H1 (cell line): ENCODE measurements at regions not wholly inside any gene's neighbourhood (a gene's known extent, or its start where the extent isn't known, plus 50 kb on each side); places are given as distances from the start of the nearest gene placed in this dataset.

Experiments used
- CTCF ChIA-PET: fragments of 300-600 bp; sonication (Branson Sonifier 250); formaldehyde crosslinking; loops from one replicate; lab custom pipeline; 2021; ENCODE audit not compliant: partially characterized antibody; lab: Charles Lee
- POLR2A ChIA-PET: fragments of 300-600 bp; sonication (Branson Sonifier 250); formaldehyde crosslinking; loops from one replicate; lab custom pipeline; 2021; ENCODE audit warnings: inconsistent platforms; ENCODE audit not compliant: partially characterized antibody; lab: Charles Lee
- DNase-seq, 2 experiments: peaks; one replicate each; pipeline versions ENCODE4 v3.0.0 to v3.0.0-alpha.2; 2010 to 2022; ENCODE audit warnings: low spot score in 2 of 2, low read depth in 1 of 2, mixed read lengths in 1 of 2
- FAIRE-seq: peaks from 2 replicates; lab custom pipeline; 2011; peaks lifted over from hg19 to GRCh38; lab: Jason Lieb, UNC
- H2AFZ ChIP-seq: 2 replicates; pipeline ENCODE4 v1.8.1; 2012; ENCODE audit warnings: low read length, inconsistent platforms
- H2AK5ac ChIP-seq: 2 replicates; pipeline ENCODE4 v1.6.1; 2013; ENCODE audit warnings: low read depth, low read length
- H2BK120ac ChIP-seq: replicated peaks from 2 replicates; pipeline ENCODE3; 2013; ENCODE audit warnings: low read depth, low read length, inconsistent platforms
- H2BK12ac ChIP-seq: 2 replicates; pipeline ENCODE4 v1.6.1; 2013; ENCODE audit warnings: low read depth, low read length
- H2BK15ac ChIP-seq: 2 replicates; pipeline ENCODE4 v1.6.1; 2013; ENCODE audit warnings: low read length
- H2BK20ac ChIP-seq: 2 replicates; pipeline ENCODE4 v1.6.1; 2013; ENCODE audit warnings: low read length
- H2BK5ac ChIP-seq: 2 replicates; pipeline ENCODE4 v1.6.1; 2013; ENCODE audit warnings: low read depth, low read length
- H3K14ac ChIP-seq: 2 replicates; pipeline ENCODE4 v1.6.1; 2013; ENCODE audit warnings: inconsistent platforms; ENCODE audit not compliant: insufficient read length
- H3K18ac ChIP-seq: 2 replicates; pipeline ENCODE4 v1.6.1; 2013; ENCODE audit warnings: low read length; ENCODE audit errors: extremely low read depth
- H3K23ac ChIP-seq: 2 replicates; pipeline ENCODE4 v1.6.1; 2013; ENCODE audit warnings: inconsistent platforms; ENCODE audit not compliant: insufficient read length
- H3K23me2 ChIP-seq: 2 replicates; pipeline ENCODE4 v1.6.1; 2013; ENCODE audit warnings: low read depth, low read length
- H3K27ac ChIP-seq: 2 replicates; pipeline ENCODE4 v1.6.1; 2011; ENCODE audit warnings: low read depth, low read length, inconsistent platforms
- H3K27me3 ChIP-seq, 4 experiments: replicated peaks in 1 of 4; 1 replicate in 1 of 4; 2 replicates in 3 of 4; pipeline versions ENCODE4 v1.6.1 to v1.8.1; 2011 to 2013; ENCODE audit warnings: low read length in 3 of 4, mild to moderate bottlenecking in 3 of 4, inconsistent platforms in 2 of 4, mixed read lengths in 2 of 4, moderate library complexity in 1 of 4; ENCODE audit not compliant: control insufficient read depth in 3 of 4, insufficient read depth in 3 of 4; ENCODE audit errors: extremely low read depth in 1 of 4
- H3K36me3 ChIP-seq, 4 experiments: 2 replicates each; pipeline versions ENCODE4 v1.6.1 to v1.8.1; 2011 to 2013; ENCODE audit warnings: mild to moderate bottlenecking in 4 of 4, low read length in 3 of 4, moderate library complexity in 2 of 4, control low read depth in 1 of 4, inconsistent platforms in 1 of 4; ENCODE audit not compliant: insufficient read depth in 4 of 4, control insufficient read depth in 2 of 4
- H3K4ac ChIP-seq: replicated peaks from 2 replicates; pipeline ENCODE3; 2013; ENCODE audit warnings: low read length, low read depth, mixed read lengths, inconsistent platforms; ENCODE audit not compliant: insufficient read length
- H3K4me1 ChIP-seq, 4 experiments: replicated peaks in 1 of 4; 1 replicate in 1 of 4; 2 replicates in 3 of 4; pipeline versions ENCODE4 v1.6.1 to v1.8.1; 2011 to 2013; ENCODE audit warnings: low read length in 3 of 4, inconsistent platforms in 2 of 4, mixed read lengths in 1 of 4; ENCODE audit not compliant: insufficient read depth in 4 of 4, control insufficient read depth in 3 of 4
- H3K4me2 ChIP-seq, 2 experiments: 2 replicates each; pipeline versions ENCODE4 v1.6.1 to v1.8.1; 2011 to 2013; ENCODE audit warnings: low read depth in 2 of 2, low read length in 2 of 2, control low read depth in 1 of 2, inconsistent platforms in 1 of 2, mild to moderate bottlenecking in 1 of 2; ENCODE audit not compliant: insufficient read depth in 1 of 2
- H3K4me3 ChIP-seq, 4 experiments: fragments of 200-600, 300-600 bp in 1 of 4; sonication (generic), shearing (Covaris generic), sonication (Bioruptor Twin) in 1 of 4; 2 replicates each; pipeline versions ENCODE4 v1.5.1 to v1.8.1; 2011 to 2016; ENCODE audit warnings: low read length in 4 of 4, low read depth in 3 of 4, control low read depth in 2 of 4, inconsistent platforms in 2 of 4, mild to moderate bottlenecking in 2 of 4, mixed read lengths in 1 of 4, moderate library complexity in 1 of 4; ENCODE audit not compliant: insufficient read depth in 2 of 4; ENCODE audit errors: extremely low read depth in 1 of 4
- H3K56ac ChIP-seq: replicated peaks from 2 replicates; pipeline ENCODE3; 2013; ENCODE audit warnings: low read depth, mild to moderate bottlenecking, mixed read lengths, low read length, inconsistent platforms; ENCODE audit not compliant: insufficient read length
- H3K79me1 ChIP-seq: 2 replicates; pipeline ENCODE4 v1.6.1; 2013; ENCODE audit warnings: low read depth, low read length, control low read depth
- H3K79me2 ChIP-seq, 2 experiments: 2 replicates each; pipeline versions ENCODE4 v1.6.1 to v1.8.1; 2012 to 2013; ENCODE audit warnings: low read length in 2 of 2, mild to moderate bottlenecking in 2 of 2, inconsistent platforms in 1 of 2; ENCODE audit not compliant: insufficient read depth in 2 of 2, control insufficient read depth in 1 of 2
- H3K9ac ChIP-seq, 4 experiments: replicated peaks in 1 of 4; 1 replicate in 1 of 4; 2 replicates in 3 of 4; pipeline versions ENCODE4 v1.6.1 to v1.8.1; 2011 to 2013; ENCODE audit warnings: low read depth in 3 of 4, low read length in 3 of 4, control low read depth in 2 of 4, mild to moderate bottlenecking in 2 of 4, moderate library complexity in 2 of 4, inconsistent platforms in 1 of 4; ENCODE audit errors: extremely low read depth in 1 of 4
- H3K9me3 ChIP-seq, 2 experiments: 2 replicates each; pipeline versions ENCODE4 v1.6.1 to v1.8.1; 2012 to 2013; ENCODE audit warnings: mild to moderate bottlenecking in 2 of 2, moderate library complexity in 2 of 2, control low read depth in 1 of 2, inconsistent platforms in 1 of 2, low read depth in 1 of 2, low read length in 1 of 2, mixed read lengths in 1 of 2; ENCODE audit not compliant: insufficient read depth in 2 of 2
- H4K20me1 ChIP-seq, 2 experiments: replicated peaks in 1 of 2; 2 replicates each; pipeline versions ENCODE3 to v1.8.1; 2011 to 2013; ENCODE audit warnings: inconsistent platforms in 2 of 2, low read length in 2 of 2, mild to moderate bottlenecking in 1 of 2; ENCODE audit not compliant: insufficient read depth in 2 of 2, control insufficient read depth in 1 of 2
- H4K5ac ChIP-seq: 2 replicates; pipeline ENCODE4 v1.6.1; 2013; ENCODE audit warnings: low read length, low read depth, mixed read lengths, inconsistent platforms; ENCODE audit not compliant: insufficient read length
- H4K8ac ChIP-seq: 2 replicates; pipeline ENCODE4 v1.8.0; 2013; ENCODE audit warnings: mild to moderate bottlenecking, moderate library complexity, low read length, inconsistent platforms; ENCODE audit not compliant: insufficient read depth; ENCODE audit errors: extremely low read depth
- H4K91ac ChIP-seq: replicated peaks from 2 replicates; pipeline ENCODE3; 2013; ENCODE audit warnings: low read length, mixed read lengths, inconsistent platforms; ENCODE audit not compliant: insufficient read length
- CEBPB ChIP-seq: IDR thresholded peaks from 2 replicates; pipeline ENCODE4 v1.6.1; 2012; ENCODE audit warnings: low read depth, low read length
- EP300 ChIP-seq, 2 experiments: IDR thresholded peaks; 1 replicate in 1 of 2; 2 replicates in 1 of 2; pipeline ENCODE4 v1.6.1; 2011 to 2012; ENCODE audit warnings: low read depth in 2 of 2, low read length in 2 of 2, mild to moderate bottlenecking in 2 of 2, borderline replicate concordance in 1 of 2, inconsistent platforms in 1 of 2, moderate library complexity in 1 of 2
- FOSL1 ChIP-seq: IDR thresholded peaks from 2 replicates; pipeline ENCODE4 v1.6.1; 2011; ENCODE audit warnings: mild to moderate bottlenecking, low read depth, low read length, moderate library complexity; ENCODE audit not compliant: insufficient read depth
- JUN ChIP-seq: IDR thresholded peaks from 2 replicates; pipeline ENCODE4 v1.6.1; 2011; ENCODE audit warnings: low read depth, mild to moderate bottlenecking, improper control_type of control experiment, low read length
- WGBS, 2 experiments: shearing (Covaris generic) in 1 of 2; methylation state at CpG; one replicate each; pipeline versions ENCODE4 v1.1.6 to v1.1.7; 2013 to 2015; ENCODE audit warnings: low lambda C conversion rate in 2 of 2, mixed read lengths in 2 of 2, inconsistent platforms in 1 of 2, low coverage in 1 of 2, missing lambda C conversion rate in 1 of 2; ENCODE audit not compliant: insufficient replicate concordance in 2 of 2, insufficient coverage in 1 of 2, insufficient read length in 1 of 2; ENCODE audit errors: extremely low coverage in 1 of 2, missing lambda C conversion rate in 1 of 2; 5-methylcytosine and 5-hydroxymethylcytosine counted together

DNA sequence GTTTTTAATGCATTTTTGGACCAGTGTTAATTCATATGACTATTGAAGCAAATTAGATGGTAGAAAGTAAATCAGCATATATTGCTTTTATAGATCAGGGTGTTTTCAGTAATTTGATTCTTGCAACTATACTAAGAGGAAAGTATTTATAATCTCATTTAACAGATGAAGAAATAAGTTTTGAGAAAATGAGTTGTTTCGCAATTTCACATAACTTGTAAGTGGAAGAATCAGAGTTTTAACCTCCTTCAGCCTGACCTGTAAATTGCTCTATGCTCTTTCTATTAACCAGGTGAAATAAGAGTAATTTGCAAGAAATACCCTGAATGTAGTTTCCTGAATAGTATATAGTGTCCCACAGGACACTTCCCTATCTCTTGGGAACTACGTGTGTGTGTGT lies 1106.8 kb upstream of the RAG2 start:
- FAIRE-seq = no peak
- H3K18ac ChIP-seq = no peak overlapping the region

More for the DNA sequence above, 1106.8 kb upstream of the RAG2 start:
- Histone ChIP-seq H3K4me3 (no peak overlapping the region), H4K5ac (no peak overlapping the region), H2BK120ac (no peak overlapping the region), H3K79me1 (no peaks in the 10 kb centered on the region), H3K56ac (no peak overlapping the region), H4K20me1 (no peaks in the 10 kb centered on the region), H3K23me2 (no peaks in the 10 kb centered on the region), H3K14ac (no peak overlapping the region), H3K79me2 (no peaks in the 10 kb centered on the region), H2AK5ac (no peak overlapping the region), H4K8ac (no peak overlapping the region), H4K91ac (no peak overlapping the region), H2BK12ac (no peak overlapping the region), H3K23ac (no peak overlapping the region), H3K4me1 (no peaks in the 10 kb centered on the region)
- 61% methylated on average over 2 of the region's 2 CpGs; no CpG with 5 or more reads in 1 of the 2 experiments for WGBS, 2 experiments
- POLR2A ChIA-PET = no interaction called here
- DNase-seq = no peak
- TF ChIP-seq FOSL1 (no peak), CEBPB (0 out of 2 replicates have a peak, but pooled peaks have one; percentile 57), JUN (no peak), EP300 (IDR thresholded peaks at IDR 0.05; ENCODE audit: borderline replicate concordance in 1 of 2, low read depth in 2 of 2, low read length in 2 of 2) (no peak)
- TF ChIP-seq, all 59 proteins: peak for 1
- Histone ChIP-seq H3K9ac (no peak overlapping the region), H3K27ac (no peak overlapping the region), H3K36me3 (no peaks in the 10 kb centered on the region), H3K4ac (no peak overlapping the region), H2BK20ac (no peak overlapping the region), H3K9me3 (no peaks in the 10 kb centered on the region), H2BK15ac (no peak overlapping the region), H2AFZ (no peak overlapping the region), H2BK5ac (no peak overlapping the region), H3K27me3 (no peaks in the 10 kb centered on the region), H3K4me2 (no peak overlapping the region)
- CTCF ChIA-PET = no interaction called here
